Inflammatory macrophage (primary cell): ENCODE measurements at regions not wholly inside any gene's neighbourhood (a gene's known extent, or its start where the extent isn't known, plus 50 kb on each side); places are given as distances from the start of the nearest gene placed in this dataset.

Experiments
- DNase-seq, 2 donors: peaks; one replicate each; pipeline ENCODE4 v3.0.0-alpha.2; 2020 to 2022

- no peak for DNase-seq
Measured at GRCh38 chr18:40708726-40709125, 1246.3 kb upstream of the PIK3C3 start.

GRCh38 chr18:40707797-40708196 lies 1247.2 kb upstream of the PIK3C3 start:
- DNase-seq: no peak

GRCh38 chr18:40698129-40698528 lies 1256.9 kb upstream of the PIK3C3 start:
- DNase-seq: no peak

- DNase-seq: no peak
Measured at GRCh38 chr18:40695526-40695925, 1259.5 kb upstream of the PIK3C3 start.

- no peak for DNase-seq
Measured at GRCh38 chr18:40692871-40693270, 1262.2 kb upstream of the PIK3C3 start.

- no peak for DNase-seq
Measured at GRCh38 chr18:40690062-40690461, 1265.0 kb upstream of the PIK3C3 start.

- DNase-seq: no peak
Measured at GRCh38 chr18:40687399-40687798, 1267.6 kb upstream of the PIK3C3 start.

GRCh38 chr18:40686836-40687235 lies 1268.2 kb upstream of the PIK3C3 start:
- no peak for DNase-seq

- DNase-seq: no peak
Measured at GRCh38 chr18:40685219-40685618, 1269.8 kb upstream of the PIK3C3 start.

GRCh38 chr18:40678318-40678717 lies 1276.7 kb upstream of the PIK3C3 start:
- no peak for DNase-seq

GRCh38 chr18:40676668-40677067 lies 1278.4 kb upstream of the PIK3C3 start:
- no peak for DNase-seq

- DNase-seq: no peak
Measured at GRCh38 chr18:40673150-40673549, 1281.9 kb upstream of the PIK3C3 start.

GRCh38 chr18:40672590-40672989 lies 1282.4 kb upstream of the PIK3C3 start:
- no peak for DNase-seq

GRCh38 chr18:40670668-40671375 lies 1284.2 kb upstream of the PIK3C3 start:
- DNase-seq: no peak

- no peak for DNase-seq
Measured at GRCh38 chr18:40662898-40663437, 1292.1 kb upstream of the PIK3C3 start.

- DNase-seq: no peak
Measured at GRCh38 chr18:40653682-40654081, 1301.4 kb upstream of the PIK3C3 start.

GRCh38 chr18:40652321-40652720 lies 1302.7 kb upstream of the PIK3C3 start:
- DNase-seq: no peak

- no peak for DNase-seq
Measured at GRCh38 chr18:40651163-40651562, 1303.9 kb upstream of the PIK3C3 start.

- DNase-seq: no peak
Measured at GRCh38 chr18:40642692-40643229, 1312.3 kb upstream of the PIK3C3 start.

GRCh38 chr18:40631319-40631718 lies 1323.7 kb upstream of the PIK3C3 start:
- DNase-seq: no peak

GRCh38 chr18:40630496-40630895 lies 1324.5 kb upstream of the PIK3C3 start:
- DNase-seq: no peak

GRCh38 chr18:40624959-40625358 lies 1330.1 kb upstream of the PIK3C3 start:
- DNase-seq: no peak

GRCh38 chr18:40613721-40614120 lies 1341.3 kb upstream of the PIK3C3 start:
- no peak for DNase-seq

- no peak for DNase-seq
Measured at GRCh38 chr18:40612356-40612755, 1342.7 kb upstream of the PIK3C3 start.

GRCh38 chr18:40608226-40608625 lies 1346.8 kb upstream of the PIK3C3 start:
- DNase-seq: no peak
